ENCODE measurements at regions not wholly inside any gene's neighbourhood (a gene's known extent, or its start where the extent isn't known, plus 50 kb on each side); places are given as distances from the start of the nearest gene placed in this dataset.

DNA sequence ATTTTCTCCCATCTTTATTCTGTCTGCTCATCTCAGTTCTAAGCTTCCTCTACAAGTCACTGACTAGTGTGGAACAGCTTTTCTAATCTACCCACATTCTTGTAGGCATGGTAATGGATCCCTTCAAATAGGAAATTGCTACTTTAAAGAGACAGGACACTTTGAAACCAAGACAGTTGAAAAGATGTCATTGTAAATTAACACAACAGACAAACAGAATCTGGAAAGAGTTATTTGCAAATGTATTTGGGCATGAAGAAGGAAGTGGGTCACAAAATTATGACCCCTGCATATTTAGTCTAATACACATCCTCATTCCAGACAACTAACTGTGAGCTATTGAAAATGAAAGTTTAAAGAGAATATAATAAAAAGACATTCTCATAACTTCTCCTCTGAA, 298.2 kb upstream of the MARCKS start:
- no peak for DNase-seq

- no peak for DNase-seq
Observed at GRCh38 chr6:113560376-113560775, 296.8 kb upstream of the MARCKS start.

- no peak for DNase-seq
Observed at GRCh38 chr6:113560908-113561307, 296.2 kb upstream of the MARCKS start.

- DNase-seq = no peak
Observed at GRCh38 chr6:113562248-113562647, 294.9 kb upstream of the MARCKS start.

DNA sequence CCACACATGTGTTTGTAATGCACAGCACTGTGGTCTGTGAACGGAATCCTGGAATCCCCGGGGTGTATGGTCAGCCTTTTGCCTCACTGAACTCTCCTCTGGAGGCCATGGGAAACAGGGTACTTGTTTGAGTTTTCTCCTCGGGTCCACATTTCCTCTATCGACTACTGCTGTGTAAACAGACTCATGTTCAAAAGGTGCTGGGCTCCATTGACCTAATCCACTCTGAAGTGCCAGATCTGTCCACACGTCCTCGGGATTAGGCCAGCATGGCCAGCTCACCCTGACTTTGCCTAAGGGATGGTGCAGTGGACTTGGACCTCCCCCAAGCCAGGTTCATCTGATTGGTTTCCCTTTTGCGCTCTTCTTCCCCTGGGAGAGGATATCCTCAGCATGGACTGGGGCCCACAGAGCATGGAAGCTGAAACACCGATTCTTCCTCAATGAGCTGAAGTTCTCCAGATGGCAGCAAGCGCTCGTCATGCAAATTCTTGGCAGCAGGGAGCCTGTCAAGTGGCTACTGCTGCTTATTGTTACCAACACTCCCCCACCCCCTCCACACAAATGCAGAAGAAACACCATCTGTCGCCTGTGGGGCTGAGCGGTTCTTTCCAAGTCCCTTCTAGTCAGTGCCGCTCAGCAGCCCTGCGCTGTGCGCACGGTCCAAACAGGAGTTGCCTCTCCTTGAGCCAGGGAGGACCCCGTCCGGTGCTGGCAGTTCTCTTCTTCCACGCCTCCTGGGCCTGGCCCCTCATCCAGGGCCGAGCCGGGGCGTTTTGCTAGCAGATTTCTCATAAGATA, 292.6 kb upstream of the MARCKS start:
- DNase-seq = no peak

GRCh38 chr6:113565306-113565705, 291.8 kb upstream of the MARCKS start:
- no peak for DNase-seq

- DNase-seq = no peak
Observed at GRCh38 chr6:113570161-113570560, 287.0 kb upstream of the MARCKS start.

DNA sequence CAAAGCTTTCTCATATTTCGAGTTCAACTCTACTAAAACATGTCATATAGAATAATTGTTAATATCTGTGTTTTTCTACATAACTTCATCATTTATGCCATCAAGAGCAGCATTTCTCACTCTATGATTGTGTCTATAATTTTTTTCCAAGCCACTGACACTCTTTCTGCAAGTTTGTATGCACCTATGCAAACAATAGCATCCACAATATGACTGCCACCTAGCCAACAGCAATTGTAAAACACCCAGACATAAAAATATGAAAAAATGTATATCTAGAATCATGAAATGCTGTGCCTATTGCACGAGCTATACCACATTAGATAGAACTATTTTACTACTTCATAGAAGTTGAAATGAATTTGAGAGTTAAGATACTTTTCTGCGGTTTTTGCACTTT, 286.5 kb upstream of the MARCKS start:
- no peak for DNase-seq

- no peak for DNase-seq
Observed at GRCh38 chr6:113574147-113574546, 283.0 kb upstream of the MARCKS start.

- no peak for DNase-seq
Observed at GRCh38 chr6:113576310-113576709, 280.8 kb upstream of the MARCKS start.

GRCh38 chr6:113578691-113579090, 278.5 kb upstream of the MARCKS start:
- no peak for DNase-seq

- no peak for DNase-seq
Observed at GRCh38 chr6:113584767-113585166, 272.4 kb upstream of the MARCKS start.

DNA sequence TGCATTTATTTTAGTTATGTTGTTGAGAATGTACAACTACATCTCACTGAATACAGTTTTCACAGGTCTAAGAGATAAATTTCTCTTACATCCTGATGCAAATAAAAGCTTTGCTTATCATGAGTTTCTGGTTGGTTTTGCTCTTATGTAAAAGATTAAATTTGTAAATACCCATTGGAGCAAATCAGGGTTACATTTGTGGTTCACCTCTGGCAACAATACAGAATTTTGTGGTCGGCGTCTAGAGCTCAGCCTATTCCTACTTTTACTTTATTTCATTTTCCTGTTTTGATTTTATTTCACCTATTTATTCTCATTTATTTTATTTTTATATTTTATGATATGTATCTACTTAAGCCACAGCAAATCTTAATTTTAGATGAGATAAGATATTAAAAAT, 271.9 kb upstream of the MARCKS start:
- no peak for DNase-seq

DNA sequence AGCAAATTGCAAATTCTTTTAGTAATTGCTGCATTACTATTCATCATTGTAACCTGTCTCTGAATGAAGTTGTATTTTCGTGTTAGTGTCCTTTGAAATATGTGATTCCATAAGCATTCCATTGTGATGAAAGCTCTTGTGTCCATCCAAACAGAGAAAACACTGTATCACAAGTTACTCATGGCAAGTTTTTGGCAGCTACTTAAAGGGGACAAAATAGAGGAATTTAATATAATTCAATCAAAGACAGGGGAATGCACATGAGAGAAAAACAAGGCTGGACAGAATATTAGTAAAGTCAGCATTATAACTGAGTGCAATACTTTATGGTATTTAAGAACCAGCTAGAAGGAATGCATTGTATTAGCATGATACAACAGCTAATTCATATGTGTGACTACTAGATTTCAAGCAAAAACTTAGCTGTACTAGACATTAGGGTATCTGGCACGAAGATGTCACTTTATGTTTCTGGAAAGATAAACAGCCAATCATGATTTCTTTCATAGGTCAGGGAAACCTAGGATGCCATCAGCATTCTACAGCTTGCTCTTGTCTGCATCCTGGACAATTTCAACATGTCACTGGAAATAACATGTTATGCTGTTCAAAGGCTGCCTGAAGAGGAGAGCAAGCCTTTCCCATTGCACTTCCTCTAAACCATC, 270.6 kb upstream of the MARCKS start:
- DNase-seq = no peak

GRCh38 chr6:113587078-113587699, 270.0 kb upstream of the MARCKS start:
- no peak for DNase-seq

DNA sequence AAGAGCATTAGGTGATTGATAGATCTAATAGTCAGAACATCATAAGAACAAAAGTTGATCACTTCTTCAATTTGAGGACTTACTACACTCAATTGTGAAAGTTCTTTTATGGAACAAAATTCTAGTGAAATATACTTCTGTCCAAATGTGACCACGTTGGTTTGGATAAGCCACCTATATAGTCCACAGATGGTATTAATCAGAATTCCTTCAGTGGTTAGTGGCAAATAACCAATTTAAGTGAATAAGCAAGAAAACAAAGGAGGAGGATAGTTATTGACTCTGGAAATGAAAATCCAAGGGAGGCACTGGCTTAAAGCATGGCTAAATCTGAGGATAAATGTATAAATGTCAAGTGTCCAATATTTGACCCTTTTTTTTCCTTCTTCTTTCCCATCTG, 268.5 kb upstream of the MARCKS start:
- no peak for DNase-seq

GRCh38 chr6:113591896-113592827, 265.0 kb upstream of the MARCKS start:
- DNase-seq = no peak

GRCh38 chr6:113594726-113595125, 262.4 kb upstream of the MARCKS start:
- DNase-seq = no peak

DNA sequence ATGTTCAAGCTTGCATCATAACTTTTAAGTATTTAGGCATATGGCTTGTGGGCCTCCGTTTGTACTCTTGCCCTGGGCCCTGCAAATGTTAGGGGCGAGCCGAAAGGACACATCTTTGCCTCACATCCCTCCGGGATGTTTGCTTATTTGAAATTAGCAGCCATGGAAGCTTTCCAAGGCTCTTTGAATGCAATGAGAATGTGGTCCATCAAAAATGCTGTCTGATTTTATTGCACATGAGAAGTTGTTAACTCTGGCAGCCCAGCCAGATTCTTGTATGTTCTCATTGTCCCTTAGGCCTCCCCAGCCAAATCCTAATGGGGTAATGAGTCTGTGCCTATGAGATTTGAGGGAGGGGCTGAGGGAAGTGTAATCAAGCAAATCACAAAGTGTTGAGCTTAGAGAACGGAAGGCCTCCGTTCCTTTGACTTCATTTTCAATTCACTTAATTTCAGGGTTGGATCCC, 261.2 kb upstream of the MARCKS start:
- no peak for DNase-seq

GRCh38 chr6:113596387-113597230, 260.5 kb upstream of the MARCKS start:
- no peak for DNase-seq

DNA sequence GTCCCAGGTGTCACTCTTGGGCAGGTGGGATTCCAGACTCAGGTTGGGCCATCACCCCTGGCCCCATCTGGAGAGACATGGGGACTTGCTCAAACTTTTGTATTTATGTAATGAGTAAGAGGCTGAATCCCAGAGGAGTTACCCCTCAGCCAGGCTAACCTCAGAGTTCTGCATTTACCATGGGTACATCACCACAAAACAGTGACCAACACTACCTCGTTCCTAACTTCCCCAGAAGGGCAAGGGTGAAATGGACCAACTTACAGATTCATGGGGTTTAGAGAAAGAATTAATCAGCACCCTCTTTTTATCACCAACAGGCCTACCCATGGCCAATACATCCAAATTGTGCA, 259.9 kb upstream of the MARCKS start:
- DNase-seq = no peak

DNA sequence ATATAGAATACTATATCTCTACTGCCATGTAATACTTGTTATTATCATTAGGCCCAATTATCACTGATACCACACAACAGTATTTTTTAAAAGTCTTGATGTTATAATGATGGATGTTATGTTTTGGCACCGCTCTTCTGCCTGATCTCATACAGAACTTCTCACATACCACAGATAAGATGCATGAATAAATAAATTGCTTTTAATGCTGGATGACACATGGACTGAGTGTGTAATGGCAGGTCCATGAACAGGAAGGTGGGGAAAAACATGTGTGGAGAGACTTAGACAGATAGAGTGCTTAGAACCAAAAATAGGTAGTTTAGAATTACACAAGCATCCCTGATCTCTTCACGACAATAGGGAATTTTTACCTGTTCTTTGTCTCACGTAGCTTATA, 258.4 kb upstream of the MARCKS start:
- no peak for DNase-seq

Data from activated T-cell treated with anti-CD3 and anti-CD28 coated beads for 4 hours (primary cell).